Hepatocyte (in vitro differentiated cells): ENCODE measurements at regions not wholly inside any gene's neighbourhood (a gene's known extent, or its start where the extent isn't known, plus 50 kb on each side); places are given as distances from the start of the nearest gene placed in this dataset.

Experiments used
- DNase-seq: peaks from one replicate; pipeline ENCODE4 v3.0.0-alpha.2; 2016; ENCODE audit warnings: low spot score
- H2AFZ ChIP-seq: fragments of 200-600 bp; sonication (generic); 2 replicates; pipeline ENCODE4 v1.6.0; 2016; ENCODE audit warnings: antibody characterized with exemption, mild to moderate bottlenecking
- H3K27ac ChIP-seq: fragments of 200-600 bp; sonication (generic); 2 replicates; pipeline ENCODE4 v1.5.1; 2016; ENCODE audit warnings: mild to moderate bottlenecking
- H3K27me3 ChIP-seq: fragments of 200-600 bp; sonication (generic); 2 replicates; pipeline ENCODE4 v1.6.1; 2016
- H3K36me3 ChIP-seq: fragments of 200-600 bp; sonication (generic); replicated peaks from 2 replicates; pipeline ENCODE4 v1.5.1; 2016; ENCODE audit warnings: low read depth; ENCODE audit not compliant: insufficient read depth
- H3K4me1 ChIP-seq: fragments of 200-600 bp; sonication (generic); 2 replicates; pipeline ENCODE4 v1.5.1; 2016; ENCODE audit warnings: mild to moderate bottlenecking, moderate library complexity; ENCODE audit not compliant: insufficient read depth
- H3K4me2 ChIP-seq: fragments of 200-600 bp; sonication (generic); 2 replicates; pipeline ENCODE4 v1.6.0; 2016
- H3K4me3 ChIP-seq: fragments of 200-600 bp; sonication (generic); 2 replicates; pipeline ENCODE4 v1.5.1; 2016; ENCODE audit warnings: mild to moderate bottlenecking
- H3K79me2 ChIP-seq: fragments of 200-600 bp; sonication (generic); 2 replicates; pipeline ENCODE4 v1.6.0; 2017; ENCODE audit warnings: mild to moderate bottlenecking
- H3K9me2 ChIP-seq: fragments of 200-600 bp; sonication (generic); replicated peaks from 2 replicates; pipeline ENCODE4 v1.6.0; 2017; ENCODE audit warnings: mild to moderate bottlenecking; ENCODE audit not compliant: insufficient read depth
- H3K9me3 ChIP-seq: fragments of 200-600 bp; sonication (generic); 2 replicates; pipeline ENCODE4 v1.5.1; 2016; ENCODE audit warnings: low read depth, mild to moderate bottlenecking
- H4K20me1 ChIP-seq: fragments of 200-600 bp; sonication (generic); 2 replicates; pipeline ENCODE4 v1.6.0; 2016; ENCODE audit warnings: mild to moderate bottlenecking; ENCODE audit not compliant: insufficient read depth, poor library complexity, severe bottlenecking
- CTCF ChIP-seq: fragments of 200-600 bp; sonication (generic); IDR thresholded peaks from 2 replicates; pipeline ENCODE4 v1.5.1; 2016; ENCODE audit warnings: antibody characterized with exemption, mild to moderate bottlenecking; ENCODE audit not compliant: poor library complexity
- EZH2 ChIP-seq: fragments of 200-600 bp; sonication (generic); IDR thresholded peaks from 2 replicates; pipeline ENCODE4 v1.6.1; 2016; ENCODE audit warnings: antibody characterized with exemption, mild to moderate bottlenecking, borderline replicate concordance
- EZH2phosphoT487 ChIP-seq: fragments of 200-600 bp; sonication (generic); IDR thresholded peaks from one replicate; pipeline ENCODE4 v1.6.1; 2018; ENCODE audit warnings: antibody characterized with exemption, mild to moderate bottlenecking, low read depth, moderate library complexity; ENCODE audit not compliant: unreplicated experiment, severe bottlenecking
- WGBS: methylation state at CpG from one replicate; pipeline ENCODE4 v1.1.6; 2016; ENCODE audit warnings: low lambda C conversion rate; ENCODE audit errors: missing lambda C conversion rate; 5-methylcytosine and 5-hydroxymethylcytosine counted together

DNA sequence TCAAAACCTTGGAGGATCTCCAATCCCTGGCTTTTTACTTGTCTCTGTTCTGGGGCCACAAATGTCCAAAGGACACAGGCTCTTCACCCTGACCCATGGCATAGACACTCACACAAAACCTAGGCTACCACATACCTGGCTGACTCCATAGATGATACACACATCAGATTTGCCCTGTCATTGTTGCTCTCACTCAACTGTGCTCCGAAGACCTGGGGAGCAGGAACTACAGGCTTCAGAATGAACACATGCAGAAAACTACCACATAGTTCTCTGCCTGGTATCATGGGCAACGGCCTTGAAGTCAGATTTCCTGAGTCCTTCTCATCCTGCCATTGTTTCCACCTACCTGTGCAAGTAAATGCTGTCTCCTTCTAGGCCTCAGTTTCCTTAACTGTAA lies 226.2 kb downstream of the KIF4B start:
- H3K4me1 ChIP-seq, result no peaks in the 10 kb centered on the region
- no peak for DNase-seq

GRCh38 chr5:155250596-155250995 lies 237.0 kb downstream of the KIF4B start:
- DNase-seq, result no peak
- Histone ChIP-seq H2AFZ (no peak overlapping the region), H4K20me1 (no peaks in the 10 kb centered on the region), H3K79me2 (no peaks in the 10 kb centered on the region), H3K4me3 (no peak overlapping the region), H3K9me2 (no peaks in the 10 kb centered on the region), H3K4me2 (no peak overlapping the region), H3K27me3 (no peaks in the 10 kb centered on the region), H3K36me3 (no peaks in the 10 kb centered on the region), H3K27ac (no peak overlapping the region), H3K4me1 (no peaks in the 10 kb centered on the region), H3K9me3 (no peaks in the 10 kb centered on the region)
- WGBS, result 77% methylated on average over 5 of the region's 5 CpGs
- TF ChIP-seq EZH2, result no peak
- TF ChIP-seq CTCF, result no peak
- no peak for TF ChIP-seq EZH2phosphoT487

More for the DNA sequence above, 226.2 kb downstream of the KIF4B start:
- H3K36me3 ChIP-seq, result no peaks in the 10 kb centered on the region
- TF ChIP-seq EZH2 (no peak), CTCF (no peak), EZH2phosphoT487 (no peak)
- WGBS, result 90% methylated on average over 2 of the region's 2 CpGs
- no peaks in the 10 kb centered on the region for H3K9me2 ChIP-seq
- H2AFZ ChIP-seq, result no peak overlapping the region
- H3K9me3 ChIP-seq, result no peaks in the 10 kb centered on the region
- no peaks in the 10 kb centered on the region for H3K27me3 ChIP-seq
- H3K79me2 ChIP-seq, result no peaks in the 10 kb centered on the region
- no peak overlapping the region for H3K4me3 ChIP-seq
- no peak overlapping the region for H3K4me2 ChIP-seq
- H3K27ac ChIP-seq, result no peak overlapping the region
- no peaks in the 10 kb centered on the region for H4K20me1 ChIP-seq

DNA sequence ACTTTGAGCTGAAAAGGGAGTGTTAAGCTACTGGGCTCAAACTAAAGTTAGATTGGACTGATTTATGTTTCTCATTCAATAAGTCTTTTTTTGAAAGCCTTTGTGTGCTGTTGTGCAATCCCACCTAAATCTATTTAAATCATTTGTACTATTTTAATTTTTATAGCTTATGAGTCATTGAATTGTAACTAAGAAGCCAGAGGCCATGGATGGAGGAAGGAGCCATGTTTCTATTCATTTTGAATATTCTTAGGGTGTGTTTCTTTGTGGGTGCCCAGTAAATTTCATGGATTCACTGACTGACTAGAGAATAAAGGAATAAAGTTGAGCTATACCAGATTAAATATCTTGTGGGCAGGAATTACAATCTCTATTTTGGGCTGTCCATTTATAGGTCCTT lies 238.5 kb downstream of the KIF4B start:
- no peaks in the 10 kb centered on the region for H3K79me2 ChIP-seq
- H2AFZ ChIP-seq, result no peak overlapping the region
- no peak overlapping the region for H3K4me2 ChIP-seq
- H3K36me3 ChIP-seq, result no peaks in the 10 kb centered on the region
- no peak overlapping the region for H3K4me3 ChIP-seq
- DNase-seq, result no peak
- no peak overlapping the region for H3K27ac ChIP-seq
- no peaks in the 10 kb centered on the region for H3K4me1 ChIP-seq
- no peaks in the 10 kb centered on the region for H3K27me3 ChIP-seq
- TF ChIP-seq EZH2, result no peak
- TF ChIP-seq EZH2phosphoT487, result no peak
- no peak for TF ChIP-seq CTCF
- H3K9me3 ChIP-seq, result no peaks in the 10 kb centered on the region
- no peaks in the 10 kb centered on the region for H3K9me2 ChIP-seq
- H4K20me1 ChIP-seq, result no peaks in the 10 kb centered on the region

DNA sequence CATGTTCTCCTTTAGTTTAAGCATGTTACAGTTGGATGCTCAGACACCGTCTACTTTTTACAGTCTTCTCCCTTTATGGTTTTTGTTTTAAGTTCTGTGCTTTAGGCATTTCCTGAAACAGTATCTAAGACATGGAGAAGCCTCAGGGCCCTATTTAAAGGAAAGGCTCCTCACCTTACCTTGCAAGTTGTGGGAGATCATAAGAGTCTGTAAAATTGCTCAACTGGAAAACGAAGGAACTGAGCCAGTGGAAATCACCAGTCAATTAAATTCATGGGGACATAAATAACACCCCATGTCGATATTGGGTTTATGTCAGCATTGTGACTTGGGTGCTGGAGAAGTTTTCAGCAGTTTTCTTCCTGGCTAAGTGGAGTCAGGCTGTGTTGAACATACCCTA lies 239.2 kb downstream of the KIF4B start:
- Histone ChIP-seq H3K4me3 (no peak overlapping the region), H3K79me2 (no peaks in the 10 kb centered on the region), H3K4me1 (no peaks in the 10 kb centered on the region), H3K9me2 (no peaks in the 10 kb centered on the region), H4K20me1 (no peaks in the 10 kb centered on the region), H3K36me3 (no peaks in the 10 kb centered on the region), H3K9me3 (no peaks in the 10 kb centered on the region), H3K27me3 (no peaks in the 10 kb centered on the region), H3K4me2 (no peak overlapping the region), H3K27ac (no peak overlapping the region), H2AFZ (no peak overlapping the region)
- no peak for DNase-seq
- WGBS, result 73% methylated on average over 3 of the region's 3 CpGs
- TF ChIP-seq CTCF (no peak), EZH2phosphoT487 (no peak), EZH2 (no peak)
